ENCODE measurements at regions not wholly inside any gene's neighbourhood (a gene's known extent, or its start where the extent isn't known, plus 50 kb on each side); places are given as distances from the start of the nearest gene placed in this dataset.

- Histone ChIP-seq H3K36me3 (ENCODE audit: insufficient read depth, low read length) (no peaks in the 10 kb centered on the region), H3K9me3 (ENCODE audit: insufficient read depth, low read length, severe bottlenecking) (no peaks in the 10 kb centered on the region), H3K4me3 (ENCODE audit: low read depth in 1 of 2, low read length in 2 of 2) (no peak overlapping the region), H3K4me1 (ENCODE audit: insufficient read depth, low read length) (no peaks in the 10 kb centered on the region), H3K27me3 (ENCODE audit: insufficient read depth, low read length, poor library complexity) (no peaks in the 10 kb centered on the region), H3K27ac (ENCODE audit: low read length) (no peak overlapping the region), H3K79me2 (ENCODE audit: insufficient read depth, low read length) (no peaks in the 10 kb centered on the region), H3K4me2 (ENCODE audit: insufficient read depth, low read length) (no peak overlapping the region), H3K9ac (ENCODE audit: low read depth, low read length) (no peak overlapping the region), H2AFZ (ENCODE audit: low read depth, low read length) (no peak overlapping the region), H4K20me1 (ENCODE audit: insufficient read depth, low read length) (no peaks in the 10 kb centered on the region)
- ATAC-seq (ENCODE audit: insufficient read depth, low read depth) (no peak), DNase-seq (no peak)
- TF ChIP-seq CTCF (IDR thresholded peaks at IDR 0.05; ENCODE audit: borderline replicate concordance, extremely low read depth, low read length, poor library complexity, severe bottlenecking) (no peak), EZH2 (IDR thresholded peaks at IDR 0.05; ENCODE audit: borderline replicate concordance, low read depth, low read length, severe bottlenecking) (no peak)
Observed at GRCh38 chr18:78666666-78667335, 312.8 kb upstream of the SALL3 start.

GRCh38 chr18:78670778-78671391 is 308.7 kb upstream of the SALL3 start:
- TF ChIP-seq EZH2 (IDR thresholded peaks at IDR 0.05; ENCODE audit: borderline replicate concordance, low read depth, low read length, severe bottlenecking): no peak
- TF ChIP-seq CTCF (IDR thresholded peaks at IDR 0.05; ENCODE audit: borderline replicate concordance, extremely low read depth, low read length, poor library complexity, severe bottlenecking): no peak
- Histone ChIP-seq H3K4me1 (ENCODE audit: insufficient read depth, low read length) (no peaks in the 10 kb centered on the region), H3K9me3 (ENCODE audit: insufficient read depth, low read length, severe bottlenecking) (no peaks in the 10 kb centered on the region), H4K20me1 (ENCODE audit: insufficient read depth, low read length) (no peaks in the 10 kb centered on the region; the same call in 1 of the 2 replicates), H3K79me2 (ENCODE audit: insufficient read depth, low read length) (no peaks in the 10 kb centered on the region), H3K4me2 (ENCODE audit: insufficient read depth, low read length) (no peak overlapping the region), H3K36me3 (ENCODE audit: insufficient read depth, low read length) (no peaks in the 10 kb centered on the region), H3K27me3 (ENCODE audit: insufficient read depth, low read length, poor library complexity) (no peaks in the 10 kb centered on the region), H3K27ac (ENCODE audit: low read length) (no peak overlapping the region), H2AFZ (ENCODE audit: low read depth, low read length) (no peak overlapping the region), H3K4me3 (ENCODE audit: low read depth in 1 of 2, low read length in 2 of 2) (no peak overlapping the region), H3K9ac (ENCODE audit: low read depth, low read length) (no peak overlapping the region)
- no peak for ATAC-seq (ENCODE audit: insufficient read depth, low read depth)
- DNase-seq: no peak

- no peak overlapping the region for H3K9ac ChIP-seq (ENCODE audit: low read depth, low read length)
- no peaks in the 10 kb centered on the region for H3K79me2 ChIP-seq (ENCODE audit: insufficient read depth, low read length)
- no peak overlapping the region for H3K4me2 ChIP-seq (ENCODE audit: insufficient read depth, low read length)
- no peaks in the 10 kb centered on the region for H3K27me3 ChIP-seq (ENCODE audit: insufficient read depth, low read length, poor library complexity)
- H3K4me3 ChIP-seq (ENCODE audit: low read depth in 1 of 2, low read length in 2 of 2): no peak overlapping the region
- ATAC-seq (ENCODE audit: insufficient read depth, low read depth): no peak
- no peak for TF ChIP-seq EZH2 (IDR thresholded peaks at IDR 0.05; ENCODE audit: borderline replicate concordance, low read depth, low read length, severe bottlenecking)
- no peak for TF ChIP-seq CTCF (IDR thresholded peaks at IDR 0.05; ENCODE audit: borderline replicate concordance, extremely low read depth, low read length, poor library complexity, severe bottlenecking)
- no peaks in the 10 kb centered on the region; the same call in 1 of the 2 replicates for H4K20me1 ChIP-seq (ENCODE audit: insufficient read depth, low read length)
- H3K4me1 ChIP-seq (ENCODE audit: insufficient read depth, low read length): no peaks in the 10 kb centered on the region
- H3K36me3 ChIP-seq (ENCODE audit: insufficient read depth, low read length): no peaks in the 10 kb centered on the region
- DNase-seq: no peak
- H3K27ac ChIP-seq (ENCODE audit: low read length): no peak overlapping the region
- no peaks in the 10 kb centered on the region for H3K9me3 ChIP-seq (ENCODE audit: insufficient read depth, low read length, severe bottlenecking)
- no peak overlapping the region for H2AFZ ChIP-seq (ENCODE audit: low read depth, low read length)
Observed at GRCh38 chr18:78671551-78671950, 308.1 kb upstream of the SALL3 start.

Measured in DND-41 (cell line).